MM.1S (cell line): ENCODE measurements at regions not wholly inside any gene's neighbourhood (a gene's known extent, or its start where the extent isn't known, plus 50 kb on each side); places are given as distances from the start of the nearest gene placed in this dataset.

Experiments
- DNase-seq: peaks from one replicate; pipeline ENCODE4 v3.0.0-alpha.2; 2015
- H2AFZ ChIP-seq: fragments of 300-600 bp; sonication (generic); 2 replicates; pipeline ENCODE4 v1.6.0; 2016; ENCODE audit warnings: antibody characterized with exemption, low read length
- H3F3A ChIP-seq: fragments of 300-600 bp; sonication (generic); 2 replicates; pipeline ENCODE4 v1.6.1; 2016; ENCODE audit warnings: mild to moderate bottlenecking, antibody characterized with exemption, low read length, moderate library complexity, mixed read lengths; ENCODE audit not compliant: insufficient read depth
- H3K27ac ChIP-seq: fragments of 300-600 bp; sonication (generic); 2 replicates; pipeline ENCODE4 v1.5.1; 2016; ENCODE audit warnings: mild to moderate bottlenecking, low read length
- H3K27me3 ChIP-seq: fragments of 300-600 bp; sonication (generic); replicated peaks from 2 replicates; pipeline ENCODE4 v1.6.0; 2016; ENCODE audit warnings: low read length; ENCODE audit not compliant: insufficient read depth
- H3K36me3 ChIP-seq: fragments of 300-600 bp; sonication (generic); replicated peaks from 2 replicates; pipeline ENCODE4 v1.6.1; 2016; ENCODE audit warnings: mild to moderate bottlenecking, low read length, mixed read lengths; ENCODE audit not compliant: insufficient read depth
- H3K4me1 ChIP-seq: fragments of 300-600 bp; sonication (generic); 2 replicates; pipeline ENCODE4 v1.6.1; 2016; ENCODE audit warnings: low read length, mixed read lengths
- H3K4me2 ChIP-seq: fragments of 300-600 bp; sonication (generic); 2 replicates; pipeline ENCODE4 v1.6.0; 2016; ENCODE audit warnings: low read depth, low read length
- H3K4me3 ChIP-seq: fragments of 300-600 bp; sonication (generic); 2 replicates; pipeline ENCODE4 v1.5.1; 2016; ENCODE audit warnings: low read length, mixed read lengths
- H3K79me2 ChIP-seq: fragments of 300-600 bp; sonication (generic); 2 replicates; pipeline ENCODE4 v1.6.1; 2016; ENCODE audit warnings: mixed run types, low read length, mixed read lengths
- H3K9ac ChIP-seq: fragments of 300-600 bp; sonication (generic); 2 replicates; pipeline ENCODE4 v1.6.1; 2016; ENCODE audit warnings: low read length, mixed read lengths
- H3K9me2 ChIP-seq: fragments of 300-600 bp; sonication (generic); replicated peaks from 2 replicates; pipeline ENCODE4 v1.6.1; 2016; ENCODE audit warnings: mild to moderate bottlenecking, low read length, mixed read lengths; ENCODE audit not compliant: insufficient read depth
- H3K9me3 ChIP-seq: fragments of 300-600 bp; sonication (generic); replicated peaks from 2 replicates; pipeline ENCODE4 v1.6.1; 2016; ENCODE audit warnings: mild to moderate bottlenecking, low read length, mixed read lengths; ENCODE audit not compliant: insufficient read depth
- H4K20me1 ChIP-seq: fragments of 300-600 bp; sonication (generic); 2 replicates; pipeline ENCODE4 v1.6.1; 2016; ENCODE audit warnings: mild to moderate bottlenecking, low read length, moderate library complexity, mixed read lengths; ENCODE audit not compliant: insufficient read depth
- EZH2 ChIP-seq: fragments of 300-600 bp; sonication (generic); optimal IDR thresholded peaks from 2 replicates; pipeline ENCODE3; 2017; ENCODE audit warnings: low read depth, mild to moderate bottlenecking, antibody characterized with exemption, low read length, mixed read lengths
- EZH2phosphoT487 ChIP-seq: fragments of 300-600 bp; sonication (generic); IDR thresholded peaks from 2 replicates; pipeline ENCODE4 v1.6.1; 2018; ENCODE audit warnings: antibody characterized with exemption, low read length
- TF ChIP-seq, protein P1 (sequence below): fragments of 300-600 bp; sonication (generic); IDR thresholded peaks from 2 replicates; pipeline ENCODE4 v1.5.1; 2016; ENCODE audit warnings: antibody characterized with exemption, low read length, mixed read lengths

DNA sequence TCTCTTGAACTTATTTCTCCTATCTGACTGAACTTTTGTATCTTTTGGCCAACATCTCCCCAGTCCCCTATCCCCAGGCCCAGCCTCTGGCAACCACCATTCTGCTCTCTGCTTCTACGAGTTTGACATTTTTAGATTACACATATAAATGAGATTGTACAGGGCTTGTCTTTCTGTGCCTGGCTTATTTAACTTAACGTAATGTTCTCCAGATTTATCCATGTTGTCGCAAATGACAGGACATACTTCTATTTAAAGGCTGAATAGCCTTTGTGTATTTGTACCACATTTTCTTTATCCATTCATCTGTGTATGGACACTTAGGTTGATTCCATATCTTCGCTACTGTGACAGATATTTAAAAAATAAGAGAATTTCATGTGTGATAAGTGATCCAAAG, 98.6 kb downstream of the LSMEM1 start:
- Histone ChIP-seq H3K79me2 (no peaks in the 10 kb centered on the region), H3F3A (no peaks in the 10 kb centered on the region), H3K27me3 (no peaks in the 10 kb centered on the region), H4K20me1 (no peaks in the 10 kb centered on the region), H3K9me3 (no peaks in the 10 kb centered on the region), H3K9me2 (no peaks in the 10 kb centered on the region), H3K36me3 (no peaks in the 10 kb centered on the region), H3K27ac (no peak overlapping the region), H3K4me1 (no peaks in the 10 kb centered on the region), H3K4me3 (no peak overlapping the region), H3K4me2 (no peak overlapping the region), H3K9ac (no peak overlapping the region), H2AFZ (no peak overlapping the region)
- no peak for DNase-seq
- TF ChIP-seq EZH2, result no peak
- TF ChIP-seq, protein P1, sequence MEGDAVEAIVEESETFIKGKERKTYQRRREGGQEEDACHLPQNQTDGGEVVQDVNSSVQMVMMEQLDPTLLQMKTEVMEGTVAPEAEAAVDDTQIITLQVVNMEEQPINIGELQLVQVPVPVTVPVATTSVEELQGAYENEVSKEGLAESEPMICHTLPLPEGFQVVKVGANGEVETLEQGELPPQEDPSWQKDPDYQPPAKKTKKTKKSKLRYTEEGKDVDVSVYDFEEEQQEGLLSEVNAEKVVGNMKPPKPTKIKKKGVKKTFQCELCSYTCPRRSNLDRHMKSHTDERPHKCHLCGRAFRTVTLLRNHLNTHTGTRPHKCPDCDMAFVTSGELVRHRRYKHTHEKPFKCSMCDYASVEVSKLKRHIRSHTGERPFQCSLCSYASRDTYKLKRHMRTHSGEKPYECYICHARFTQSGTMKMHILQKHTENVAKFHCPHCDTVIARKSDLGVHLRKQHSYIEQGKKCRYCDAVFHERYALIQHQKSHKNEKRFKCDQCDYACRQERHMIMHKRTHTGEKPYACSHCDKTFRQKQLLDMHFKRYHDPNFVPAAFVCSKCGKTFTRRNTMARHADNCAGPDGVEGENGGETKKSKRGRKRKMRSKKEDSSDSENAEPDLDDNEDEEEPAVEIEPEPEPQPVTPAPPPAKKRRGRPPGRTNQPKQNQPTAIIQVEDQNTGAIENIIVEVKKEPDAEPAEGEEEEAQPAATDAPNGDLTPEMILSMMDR, result no peak
- no peak for TF ChIP-seq EZH2phosphoT487

DNA sequence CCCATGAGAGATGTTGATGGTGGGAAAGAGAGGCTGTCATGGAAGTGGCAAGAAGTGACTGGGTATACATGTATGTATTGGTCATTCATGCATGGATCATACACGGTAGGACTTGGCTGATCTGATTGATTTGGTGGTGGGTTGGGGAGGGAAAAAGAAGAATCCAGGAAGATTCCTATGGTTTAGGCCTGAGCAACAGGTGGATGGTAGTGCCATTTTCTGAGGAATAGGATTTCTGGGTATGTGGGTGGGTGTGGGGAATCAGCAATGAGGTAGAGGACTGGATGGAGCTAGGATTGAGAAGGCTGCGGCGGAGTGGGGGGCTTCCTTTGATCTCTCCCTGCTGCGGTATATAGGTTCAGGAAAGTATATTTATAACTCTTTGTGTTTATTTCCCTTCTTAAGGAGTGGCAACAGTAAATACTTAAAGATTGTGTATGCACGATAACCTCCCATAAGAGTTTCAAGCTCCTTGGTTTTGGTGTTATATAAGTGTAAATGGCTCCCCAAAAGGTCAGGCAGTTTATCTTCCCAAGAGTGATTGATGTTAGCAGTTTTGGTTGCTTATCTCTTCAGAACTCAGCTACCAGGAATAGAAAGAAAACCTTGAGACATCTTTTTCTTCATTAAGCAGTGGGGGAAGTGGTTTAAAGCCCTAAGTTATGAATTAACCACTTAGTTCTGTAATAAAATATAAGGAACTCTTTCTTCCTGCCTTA, 100.1 kb downstream of the LSMEM1 start:
- no peak for DNase-seq
- Histone ChIP-seq H3F3A (no peaks in the 10 kb centered on the region), H3K79me2 (no peaks in the 10 kb centered on the region), H3K4me2 (no peak overlapping the region), H3K4me1 (no peaks in the 10 kb centered on the region), H3K9me3 (no peaks in the 10 kb centered on the region), H4K20me1 (no peaks in the 10 kb centered on the region), H3K4me3 (no peak overlapping the region), H3K27me3 (no peaks in the 10 kb centered on the region), H2AFZ (no peak overlapping the region), H3K27ac (no peak overlapping the region), H3K36me3 (no peaks in the 10 kb centered on the region), H3K9me2 (no peaks in the 10 kb centered on the region), H3K9ac (no peak overlapping the region)
- TF ChIP-seq, protein P1, result no peak
- no peak for TF ChIP-seq EZH2phosphoT487

DNA sequence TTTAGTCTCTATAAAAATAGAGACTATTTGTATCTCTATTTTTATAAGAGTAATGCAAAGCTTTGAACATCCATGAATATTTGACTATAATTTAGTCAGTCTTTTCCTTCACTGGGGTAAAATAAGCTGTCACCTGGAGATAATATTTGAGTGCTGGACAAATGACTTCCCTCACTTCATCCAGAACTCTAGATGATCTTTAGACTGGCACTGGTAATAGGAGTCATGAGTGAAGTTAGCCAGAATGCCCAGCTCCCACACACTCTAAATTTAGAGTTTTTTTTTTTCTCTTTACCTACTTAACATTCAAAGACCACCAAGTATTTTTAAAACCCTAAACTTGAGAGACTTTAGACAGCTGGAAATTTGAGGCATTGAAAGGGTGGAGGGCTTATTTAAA, 100.7 kb downstream of the LSMEM1 start:
- no peaks in the 10 kb centered on the region for H3F3A ChIP-seq
- H3K9me3 ChIP-seq, result no peaks in the 10 kb centered on the region
- no peak overlapping the region for H3K4me2 ChIP-seq
- no peaks in the 10 kb centered on the region for H3K9me2 ChIP-seq
- no peaks in the 10 kb centered on the region for H3K4me1 ChIP-seq
- no peak for DNase-seq
- no peak overlapping the region for H3K4me3 ChIP-seq
- H3K79me2 ChIP-seq, result no peaks in the 10 kb centered on the region
- TF ChIP-seq, protein P1, result no peak
- TF ChIP-seq EZH2phosphoT487 (no peak), EZH2 (no peak)
- no peaks in the 10 kb centered on the region for H3K27me3 ChIP-seq
- H3K36me3 ChIP-seq, result no peaks in the 10 kb centered on the region
- no peaks in the 10 kb centered on the region for H4K20me1 ChIP-seq
- no peak overlapping the region for H3K9ac ChIP-seq
- no peak overlapping the region for H3K27ac ChIP-seq
- no peak overlapping the region for H2AFZ ChIP-seq
